ENCODE measurements at regions not wholly inside any gene's neighbourhood (a gene's known extent, or its start where the extent isn't known, plus 50 kb on each side); places are given as distances from the start of the nearest gene placed in this dataset.

GRCh38 chr5:2410451-2410850 lies 341.0 kb downstream of the IRX2 start:
- no peak for TF ChIP-seq CTCF (IDR thresholded peaks at IDR 0.05; ENCODE audit: low read depth, low read length)
- no peak for TF ChIP-seq EZH2phosphoT487 (IDR thresholded peaks at IDR 0.05; ENCODE audit: low read depth)

All from OCI-LY3 (cell line).